ENCODE measurements at regions not wholly inside any gene's neighbourhood (a gene's known extent, or its start where the extent isn't known, plus 50 kb on each side); places are given as distances from the start of the nearest gene placed in this dataset.

DNA sequence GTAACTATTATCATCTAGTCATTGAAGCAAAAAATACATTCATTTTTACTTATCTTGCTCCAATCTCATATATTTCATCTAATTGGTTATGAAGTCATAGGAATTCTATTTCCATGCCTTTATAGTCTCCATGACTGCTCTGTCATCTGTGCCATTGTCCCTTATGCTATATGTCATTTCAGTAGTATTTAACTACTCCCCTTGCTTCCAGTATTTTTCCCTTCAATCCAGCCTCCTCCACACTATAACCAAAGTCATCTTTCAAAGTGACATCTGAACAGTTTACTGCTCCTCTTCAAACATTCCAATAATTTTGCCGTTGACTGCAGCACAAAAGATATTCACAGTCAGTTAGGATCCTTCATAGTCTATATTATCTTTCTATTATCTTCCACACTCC is 216.6 kb upstream of the HS3ST5 start:
- H3K27ac Mint-ChIP-seq: no peak overlapping the region
- no peaks in the 10 kb centered on the region for H3K27me3 Mint-ChIP-seq
- H3K36me3 Mint-ChIP-seq: no peaks in the 10 kb centered on the region
- H3K4me3 Mint-ChIP-seq: no peak overlapping the region
- H3K9me3 Mint-ChIP-seq: peaks cover 4% of the 10 kb centered on the region
- H3K4me1 Mint-ChIP-seq: no peaks in the 10 kb centered on the region
- ATAC-seq (ENCODE audit: low read depth) (no peak), DNase-seq (ENCODE audit: low spot score in 2 of 2) (no peak)

GRCh38 chr6:114558153-114558552 is 215.3 kb upstream of the HS3ST5 start:
- DNase-seq (ENCODE audit: low spot score in 2 of 2): no peak
- H3K36me3 Mint-ChIP-seq: no peaks in the 10 kb centered on the region
- H3K27ac Mint-ChIP-seq: no peak overlapping the region
- no peak for ATAC-seq (ENCODE audit: low read depth)
- no peaks in the 10 kb centered on the region for H3K4me1 Mint-ChIP-seq
- no peak overlapping the region for H3K4me3 Mint-ChIP-seq
- peaks cover 6% of the 10 kb centered on the region for H3K9me3 Mint-ChIP-seq
- no peaks in the 10 kb centered on the region for H3K27me3 Mint-ChIP-seq

- Mint-ChIP-seq H3K9me3 (peaks cover 8% of the 10 kb centered on the region), H3K27me3 (no peaks in the 10 kb centered on the region), H3K4me1 (no peaks in the 10 kb centered on the region), H3K27ac (no peak overlapping the region), H3K4me3 (no peak overlapping the region), H3K36me3 (no peaks in the 10 kb centered on the region)
- ATAC-seq (ENCODE audit: low read depth) (no peak), DNase-seq (ENCODE audit: low spot score in 2 of 2) (no peak)
Measured at GRCh38 chr6:114556846-114557488, 214.1 kb upstream of the HS3ST5 start.

DNA sequence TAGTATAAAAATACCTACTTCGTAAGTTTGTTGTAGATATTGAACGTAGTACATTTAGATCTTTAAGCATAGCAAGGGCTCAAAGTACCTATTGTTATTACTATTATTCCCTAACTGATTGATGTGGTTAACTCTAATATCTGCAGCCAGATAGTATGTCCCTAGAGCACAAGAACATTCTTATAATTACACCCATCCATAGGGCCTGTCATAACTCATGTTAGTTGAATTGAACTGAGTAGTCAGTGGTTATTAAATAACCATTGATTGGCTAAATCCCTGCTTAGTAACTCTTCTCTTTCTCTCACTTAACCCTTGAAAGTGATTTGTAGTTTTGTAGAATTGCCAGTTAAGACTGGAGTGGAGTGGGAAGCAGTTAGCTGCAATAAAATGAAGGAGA is 207.5 kb upstream of the HS3ST5 start:
- ATAC-seq (ENCODE audit: low read depth) (no peak), DNase-seq (ENCODE audit: low spot score in 2 of 2) (no peak)
- no peaks in the 10 kb centered on the region for H3K27me3 Mint-ChIP-seq
- H3K4me3 Mint-ChIP-seq: no peak overlapping the region
- H3K9me3 Mint-ChIP-seq: peaks cover 7% of the 10 kb centered on the region
- H3K36me3 Mint-ChIP-seq: no peaks in the 10 kb centered on the region
- no peak overlapping the region for H3K27ac Mint-ChIP-seq
- no peaks in the 10 kb centered on the region for H3K4me1 Mint-ChIP-seq

- H3K27ac Mint-ChIP-seq: no peak overlapping the region
- H3K9me3 Mint-ChIP-seq: no peaks in the 10 kb centered on the region
- H3K27me3 Mint-ChIP-seq: no peaks in the 10 kb centered on the region
Measured at GRCh38 chr6:114543696-114544095, 200.9 kb upstream of the HS3ST5 start.

GRCh38 chr6:114541794-114542193 is 199.0 kb upstream of the HS3ST5 start:
- no peaks in the 10 kb centered on the region for H3K27me3 Mint-ChIP-seq
- no peak overlapping the region for H3K4me3 Mint-ChIP-seq
- ATAC-seq (ENCODE audit: low read depth) (no peak), DNase-seq (ENCODE audit: low spot score in 2 of 2) (no peak)
- H3K4me1 Mint-ChIP-seq: no peaks in the 10 kb centered on the region
- peaks cover 1% of the 10 kb centered on the region for H3K36me3 Mint-ChIP-seq
- no peaks in the 10 kb centered on the region for H3K9me3 Mint-ChIP-seq
- no peak overlapping the region for H3K27ac Mint-ChIP-seq

More at GRCh38 chr6:114543696-114544095, 200.9 kb upstream of the HS3ST5 start:
- Mint-ChIP-seq H3K4me1 (no peaks in the 10 kb centered on the region), H3K4me3 (no peak overlapping the region), H3K36me3 (no peaks in the 10 kb centered on the region)
- DNase-seq (ENCODE audit: low spot score in 2 of 2): no peak
- no peak for ATAC-seq (ENCODE audit: low read depth)

DNA sequence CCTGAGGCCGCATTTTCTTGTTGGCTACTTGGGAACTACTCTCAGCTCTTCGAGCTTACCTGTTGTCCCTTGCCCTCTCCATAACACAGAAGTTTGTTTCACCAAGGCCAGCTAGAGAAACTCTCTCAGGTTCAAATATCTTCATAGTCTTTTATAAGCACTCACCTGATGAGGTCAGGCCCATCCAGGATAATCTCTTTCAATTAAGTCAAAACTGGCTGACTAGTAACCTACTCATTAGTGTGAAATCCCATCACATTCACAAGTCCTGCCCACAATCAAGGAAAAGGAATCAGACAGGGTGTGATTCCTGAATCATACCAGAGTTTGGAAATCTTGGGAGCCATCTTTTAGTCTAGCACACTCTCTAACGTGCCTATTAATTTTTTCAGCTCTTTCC is 195.2 kb upstream of the HS3ST5 start:
- Mint-ChIP-seq H3K27ac (no peak overlapping the region), H3K36me3 (peaks cover 1% of the 10 kb centered on the region), H3K4me1 (no peaks in the 10 kb centered on the region), H3K27me3 (no peaks in the 10 kb centered on the region), H3K4me3 (no peak overlapping the region), H3K9me3 (no peaks in the 10 kb centered on the region)
- no peak for DNase-seq (ENCODE audit: low spot score in 2 of 2)
- no peak for ATAC-seq (ENCODE audit: low read depth)

GRCh38 chr6:114534813-114535212 is 192.0 kb upstream of the HS3ST5 start:
- Mint-ChIP-seq H3K27me3 (no peaks in the 10 kb centered on the region), H3K4me1 (no peaks in the 10 kb centered on the region), H3K4me3 (no peak overlapping the region), H3K36me3 (peaks cover 1% of the 10 kb centered on the region), H3K9me3 (peaks cover 1% of the 10 kb centered on the region), H3K27ac (no peak overlapping the region)
- DNase-seq (ENCODE audit: low spot score in 2 of 2) (no peak), ATAC-seq (ENCODE audit: low read depth) (no peak)

DNA sequence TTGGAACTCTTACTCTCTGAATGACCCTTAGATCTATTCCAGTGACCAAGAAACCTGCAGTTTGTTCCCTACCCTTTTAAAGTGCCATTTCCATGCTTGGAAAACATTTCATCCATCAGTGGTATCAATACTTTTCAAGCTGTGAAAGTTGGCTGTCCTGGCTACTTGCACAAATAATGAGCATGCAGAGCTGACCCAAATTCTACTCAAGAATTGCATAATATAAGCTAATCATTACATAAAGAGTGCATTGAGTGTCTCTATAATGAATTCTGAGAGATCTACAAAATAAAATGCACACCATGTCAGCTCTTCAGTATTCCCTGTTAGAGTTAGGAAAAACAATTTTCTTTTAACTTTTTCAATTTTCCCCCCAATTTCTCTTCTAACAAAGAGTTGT is 181.3 kb upstream of the HS3ST5 start:
- Mint-ChIP-seq H3K4me3 (no peak overlapping the region), H3K27me3 (peaks cover 1% of the 10 kb centered on the region), H3K27ac (no peak overlapping the region), H3K4me1 (no peaks in the 10 kb centered on the region), H3K9me3 (peaks cover 3% of the 10 kb centered on the region), H3K36me3 (no peaks in the 10 kb centered on the region)
- no peak for ATAC-seq (ENCODE audit: low read depth)
- no peak for DNase-seq (ENCODE audit: low spot score in 2 of 2)

GRCh38 chr6:114523508-114523907 is 180.7 kb upstream of the HS3ST5 start:
- no peak overlapping the region for H3K4me3 Mint-ChIP-seq
- peaks cover 1% of the 10 kb centered on the region for H3K27me3 Mint-ChIP-seq
- H3K36me3 Mint-ChIP-seq: no peaks in the 10 kb centered on the region
- no peak overlapping the region for H3K27ac Mint-ChIP-seq
- H3K4me1 Mint-ChIP-seq: no peaks in the 10 kb centered on the region
- peaks cover 3% of the 10 kb centered on the region for H3K9me3 Mint-ChIP-seq
- DNase-seq (ENCODE audit: low spot score in 2 of 2) (no peak), ATAC-seq (ENCODE audit: low read depth) (no peak)

- Mint-ChIP-seq H3K4me1 (no peaks in the 10 kb centered on the region), H3K9me3 (peaks cover 3% of the 10 kb centered on the region), H3K27me3 (peaks cover 1% of the 10 kb centered on the region), H3K27ac (no peak overlapping the region), H3K36me3 (no peaks in the 10 kb centered on the region), H3K4me3 (no peak overlapping the region)
- DNase-seq (ENCODE audit: low spot score in 2 of 2): no peak
- ATAC-seq (ENCODE audit: low read depth): no peak
Measured at GRCh38 chr6:114521926-114522325, 179.1 kb upstream of the HS3ST5 start.

- DNase-seq (ENCODE audit: low spot score in 2 of 2) (no peak), ATAC-seq (ENCODE audit: low read depth) (no peak)
- no peak overlapping the region for H3K27ac Mint-ChIP-seq
- H3K36me3 Mint-ChIP-seq: no peaks in the 10 kb centered on the region
- peaks cover 3% of the 10 kb centered on the region for H3K9me3 Mint-ChIP-seq
- H3K4me1 Mint-ChIP-seq: no peaks in the 10 kb centered on the region
- no peak overlapping the region for H3K4me3 Mint-ChIP-seq
- peaks cover 1% of the 10 kb centered on the region for H3K27me3 Mint-ChIP-seq
Measured at GRCh38 chr6:114520976-114521375, 178.2 kb upstream of the HS3ST5 start.

- H3K4me3 Mint-ChIP-seq: no peak overlapping the region
- H3K27me3 Mint-ChIP-seq: no peaks in the 10 kb centered on the region
- H3K4me1 Mint-ChIP-seq: no peaks in the 10 kb centered on the region
- no peak for ATAC-seq (ENCODE audit: low read depth)
- no peak overlapping the region for H3K27ac Mint-ChIP-seq
- no peaks in the 10 kb centered on the region for H3K36me3 Mint-ChIP-seq
- peaks cover 3% of the 10 kb centered on the region for H3K9me3 Mint-ChIP-seq
- no peak for DNase-seq (ENCODE audit: low spot score in 2 of 2)
Measured at GRCh38 chr6:114514170-114514569, 171.3 kb upstream of the HS3ST5 start.

- Mint-ChIP-seq H3K36me3 (no peaks in the 10 kb centered on the region), H3K9me3 (peaks cover 1% of the 10 kb centered on the region), H3K4me1 (no peaks in the 10 kb centered on the region), H3K4me3 (no peak overlapping the region), H3K27me3 (no peaks in the 10 kb centered on the region), H3K27ac (no peak overlapping the region)
- ATAC-seq (ENCODE audit: low read depth) (no peak), DNase-seq (ENCODE audit: low spot score in 2 of 2) (no peak)
Measured at GRCh38 chr6:114471450-114471849, 128.6 kb upstream of the HS3ST5 start.

- ATAC-seq (ENCODE audit: low read depth) (no peak), DNase-seq (ENCODE audit: low spot score in 2 of 2) (no peak)
- Mint-ChIP-seq H3K9me3 (no peaks in the 10 kb centered on the region), H3K27me3 (no peaks in the 10 kb centered on the region), H3K4me3 (no peak overlapping the region), H3K27ac (no peak overlapping the region), H3K4me1 (no peaks in the 10 kb centered on the region), H3K36me3 (no peaks in the 10 kb centered on the region)
Measured at GRCh38 chr6:114467931-114468330, 125.1 kb upstream of the HS3ST5 start.

Measured in memory B cell (primary cell).